ENCODE measurements at regions not wholly inside any gene's neighbourhood (a gene's known extent, or its start where the extent isn't known, plus 50 kb on each side); places are given as distances from the start of the nearest gene placed in this dataset.

GRCh38 chr7:94100723-94101345 lies 96.7 kb upstream of the BET1 start:
- no peak for TF ChIP-seq REST (IDR thresholded peaks at IDR 0.05; ENCODE audit: borderline replicate concordance)
- TF ChIP-seq CTCF (IDR thresholded peaks at IDR 0.05; ENCODE audit: poor library complexity, severe bottlenecking), result no peak
- no peak for TF ChIP-seq EP300 (conservative IDR thresholded peaks at IDR 0.05; ENCODE audit: poor library complexity, severe bottlenecking)
